ENCODE measurements at regions not wholly inside any gene's neighbourhood (a gene's known extent, or its start where the extent isn't known, plus 50 kb on each side); places are given as distances from the start of the nearest gene placed in this dataset.
"Not testable (repeated sequence)": the region's sequence is repeated elsewhere in the genome, so short reads cannot be mapped to it uniquely, and the experiment has no call there.

DNA sequence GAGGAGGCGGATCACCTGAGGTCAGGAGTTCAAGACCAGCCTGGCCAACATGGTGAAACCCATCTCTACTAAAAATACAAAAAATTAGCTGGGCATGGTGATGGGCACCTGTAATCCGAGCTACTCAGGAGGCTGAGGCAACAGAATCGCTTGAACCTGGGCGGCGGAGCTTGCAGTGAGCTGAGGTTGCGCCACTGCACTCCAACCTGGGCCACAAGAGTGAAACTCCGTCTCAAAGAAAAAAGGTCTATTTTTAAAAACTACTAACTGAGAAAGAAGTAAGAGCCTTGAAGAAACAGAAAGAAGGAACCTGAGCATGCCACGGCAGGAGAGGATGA lies 95.7 kb upstream of the DLG1 start:
- TF ChIP-seq, protein P1, sequence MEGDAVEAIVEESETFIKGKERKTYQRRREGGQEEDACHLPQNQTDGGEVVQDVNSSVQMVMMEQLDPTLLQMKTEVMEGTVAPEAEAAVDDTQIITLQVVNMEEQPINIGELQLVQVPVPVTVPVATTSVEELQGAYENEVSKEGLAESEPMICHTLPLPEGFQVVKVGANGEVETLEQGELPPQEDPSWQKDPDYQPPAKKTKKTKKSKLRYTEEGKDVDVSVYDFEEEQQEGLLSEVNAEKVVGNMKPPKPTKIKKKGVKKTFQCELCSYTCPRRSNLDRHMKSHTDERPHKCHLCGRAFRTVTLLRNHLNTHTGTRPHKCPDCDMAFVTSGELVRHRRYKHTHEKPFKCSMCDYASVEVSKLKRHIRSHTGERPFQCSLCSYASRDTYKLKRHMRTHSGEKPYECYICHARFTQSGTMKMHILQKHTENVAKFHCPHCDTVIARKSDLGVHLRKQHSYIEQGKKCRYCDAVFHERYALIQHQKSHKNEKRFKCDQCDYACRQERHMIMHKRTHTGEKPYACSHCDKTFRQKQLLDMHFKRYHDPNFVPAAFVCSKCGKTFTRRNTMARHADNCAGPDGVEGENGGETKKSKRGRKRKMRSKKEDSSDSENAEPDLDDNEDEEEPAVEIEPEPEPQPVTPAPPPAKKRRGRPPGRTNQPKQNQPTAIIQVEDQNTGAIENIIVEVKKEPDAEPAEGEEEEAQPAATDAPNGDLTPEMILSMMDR (conservative IDR thresholded peaks at IDR 0.05; ENCODE audit: low read length) = not testable (repeated sequence)
- not testable (repeated sequence) for TF ChIP-seq EZH2phosphoT487 (IDR thresholded peaks at IDR 0.05; ENCODE audit: borderline replicate concordance)

Measured in Loucy (cell line).